Ureter (tissue), 1 donor: ENCODE measurements at regions not wholly inside any gene's neighbourhood (a gene's known extent, or its start where the extent isn't known, plus 50 kb on each side); places are given as distances from the start of the nearest gene placed in this dataset.

Source experiments
- DNase-seq: peaks from one replicate; pipeline ENCODE4 v3.0.0-alpha.2; 2020; ENCODE audit warnings: low spot score
- donor health status: DM: yes; HTN: yes; CAD: no.

DNA sequence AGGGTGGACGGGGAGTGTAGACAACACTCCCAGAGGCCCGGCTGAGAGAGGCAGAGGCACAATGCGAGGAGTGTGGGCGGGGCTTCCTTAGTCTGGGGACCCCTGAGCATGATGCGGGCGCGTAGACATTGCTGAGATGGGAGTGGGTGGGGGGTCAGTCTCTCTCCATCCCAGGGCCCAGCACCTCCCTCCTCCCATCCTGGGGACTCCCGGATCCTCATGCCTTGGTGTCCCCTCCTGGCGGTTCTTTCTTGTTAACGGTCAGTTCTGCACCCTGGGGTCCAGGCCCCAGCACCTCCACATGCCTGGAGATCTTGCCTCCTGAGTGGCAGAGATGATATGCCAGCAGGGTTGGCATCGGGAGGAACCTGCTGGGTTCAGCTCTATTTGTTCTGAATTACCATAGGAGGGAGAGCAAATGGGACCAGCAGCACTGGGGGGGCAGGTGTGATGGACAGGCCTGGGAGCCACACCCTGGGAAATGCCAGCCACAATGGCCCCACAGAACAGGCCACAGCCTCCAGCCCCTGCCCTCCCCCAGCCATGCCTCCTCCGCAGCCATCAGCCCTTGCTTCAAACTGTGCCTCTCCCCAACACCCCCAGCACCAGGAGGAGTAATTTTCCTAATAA is 55.7 kb downstream of the RTL6 start:
- no peak for DNase-seq

GRCh38 chr22:44441401-44442185 is 56.4 kb downstream of the RTL6 start:
- no peak for DNase-seq

DNA sequence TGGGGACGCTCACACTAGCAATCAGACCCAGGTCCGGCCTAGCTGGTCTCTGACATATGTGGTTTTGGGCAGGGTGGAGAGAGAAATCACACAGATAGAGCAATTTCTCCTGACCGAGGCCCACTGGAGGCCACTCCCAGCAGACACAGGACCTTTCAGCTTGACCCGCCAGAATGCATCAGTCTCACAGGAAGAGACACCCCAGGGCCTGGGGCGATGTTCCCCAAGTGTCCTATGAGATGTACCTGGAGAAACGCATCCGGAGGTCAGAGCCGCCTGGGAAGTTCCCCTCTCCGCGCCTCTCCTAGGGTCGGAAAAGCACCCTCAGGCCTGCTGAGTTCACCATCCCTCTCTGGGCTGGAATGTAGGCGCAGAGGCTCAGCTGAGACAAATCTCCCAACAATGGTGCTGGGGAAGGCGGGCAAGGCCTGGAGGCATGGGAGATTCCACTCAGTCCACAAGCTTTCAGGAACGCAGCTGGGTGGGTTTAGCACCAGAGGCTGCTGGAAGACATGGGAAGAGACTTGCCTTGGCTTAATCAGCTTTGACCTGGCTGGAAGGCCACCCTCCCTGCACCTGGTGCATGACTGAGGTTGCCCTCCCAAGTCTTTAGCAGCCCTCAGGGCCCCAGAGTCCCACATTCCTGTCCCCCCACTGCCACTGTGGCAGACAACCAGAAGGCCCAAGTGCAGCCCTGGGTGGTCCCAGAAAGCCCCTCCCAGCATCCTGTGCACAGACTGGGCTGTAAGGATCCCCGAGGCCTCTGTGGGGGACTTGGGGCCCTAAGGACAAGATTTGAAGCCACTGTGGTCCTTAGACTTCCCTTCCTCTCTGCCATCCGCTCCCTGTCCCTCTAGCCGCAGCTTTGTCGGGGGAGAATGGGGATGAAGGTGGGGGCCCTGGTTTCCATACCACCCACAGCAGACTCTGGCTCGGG is 57.5 kb downstream of the RTL6 start:
- DNase-seq, result no peak

- DNase-seq, result no peak
Observed at GRCh38 chr22:44439356-44440223, 58.4 kb downstream of the RTL6 start.

DNA sequence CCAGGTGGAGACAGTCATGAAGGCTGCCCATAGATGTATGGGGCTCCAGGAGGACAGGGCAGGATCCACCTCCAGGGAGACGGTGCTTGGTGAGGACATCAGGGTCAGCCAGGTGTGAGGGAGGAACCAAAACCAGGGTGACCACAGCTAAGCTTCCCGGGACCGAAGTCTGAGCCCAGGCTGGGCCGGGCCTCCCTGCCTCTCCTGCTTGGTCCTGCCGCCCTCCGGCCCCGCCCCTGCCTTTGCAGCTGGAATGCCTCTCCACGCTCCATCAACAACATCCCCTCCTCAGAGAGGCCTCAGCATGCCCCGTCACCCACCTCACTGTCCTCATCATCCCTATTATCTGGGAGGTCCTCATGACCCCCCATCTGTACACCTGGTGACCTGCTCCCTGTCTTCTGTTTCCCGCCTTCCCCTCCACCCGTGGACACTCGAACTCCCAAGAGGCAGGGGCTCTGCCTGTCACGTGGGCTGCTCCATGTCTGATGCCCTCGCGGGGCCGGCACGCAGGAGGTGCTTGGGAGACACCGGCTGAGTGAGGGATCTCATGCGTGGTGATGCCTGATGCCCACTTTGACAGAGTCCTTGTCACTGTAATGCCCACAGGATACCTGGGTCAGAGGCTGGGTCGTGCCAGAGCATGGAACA is 59.4 kb downstream of the RTL6 start:
- no peak for DNase-seq

- no peak for DNase-seq
Observed at GRCh38 chr22:44438056-44438455, 60.0 kb downstream of the RTL6 start.

- DNase-seq, result no peak
Observed at GRCh38 chr22:44437216-44438055, 60.6 kb downstream of the RTL6 start.

GRCh38 chr22:44436736-44437135 is 61.3 kb downstream of the RTL6 start:
- DNase-seq, result no peak

DNA sequence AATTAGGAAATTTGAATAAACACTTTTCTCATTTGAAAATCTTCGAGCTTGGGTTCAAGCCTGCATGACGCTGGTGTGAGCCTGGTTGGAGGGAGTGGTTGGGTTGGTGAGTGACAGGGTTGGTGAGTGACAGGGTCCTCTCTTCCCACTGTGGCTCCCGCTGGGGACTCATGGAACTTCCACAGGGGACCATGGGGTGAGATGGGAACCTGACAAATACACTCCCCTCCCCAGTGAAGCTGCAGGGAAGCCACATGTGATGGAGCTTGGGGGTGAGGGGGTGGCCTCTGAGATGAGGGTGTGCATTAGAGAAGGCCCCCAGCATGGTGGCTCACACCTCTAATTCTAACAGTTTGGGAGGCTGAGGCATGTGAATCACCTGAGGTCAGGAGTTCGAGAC is 66.8 kb downstream of the RTL6 start:
- DNase-seq, result no peak

DNA sequence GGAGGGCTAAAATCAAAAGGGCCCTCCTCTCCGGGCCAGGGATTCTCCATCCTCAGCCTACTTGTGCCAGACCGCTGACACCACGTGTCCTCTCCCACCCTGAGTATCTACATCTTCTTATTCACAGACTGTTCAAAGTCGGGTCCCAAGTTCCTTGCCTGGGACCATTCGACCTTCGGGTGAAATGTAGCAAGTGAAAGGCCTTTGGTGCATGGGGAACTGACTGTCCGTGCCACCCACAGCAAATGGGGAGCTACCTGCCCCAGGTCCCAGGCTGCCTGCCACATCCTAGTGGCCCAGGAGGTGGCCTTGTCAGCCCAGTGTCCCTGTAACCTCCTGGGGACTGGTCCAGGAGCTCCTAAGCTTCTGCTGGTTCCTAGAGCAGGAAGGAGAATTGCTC is 67.3 kb downstream of the RTL6 start:
- DNase-seq, result no peak

- DNase-seq, result no peak
Observed at GRCh38 chr22:44429941-44430587, 68.0 kb downstream of the RTL6 start.

GRCh38 chr22:44428941-44429830 is 68.8 kb downstream of the RTL6 start:
- no peak for DNase-seq

DNA sequence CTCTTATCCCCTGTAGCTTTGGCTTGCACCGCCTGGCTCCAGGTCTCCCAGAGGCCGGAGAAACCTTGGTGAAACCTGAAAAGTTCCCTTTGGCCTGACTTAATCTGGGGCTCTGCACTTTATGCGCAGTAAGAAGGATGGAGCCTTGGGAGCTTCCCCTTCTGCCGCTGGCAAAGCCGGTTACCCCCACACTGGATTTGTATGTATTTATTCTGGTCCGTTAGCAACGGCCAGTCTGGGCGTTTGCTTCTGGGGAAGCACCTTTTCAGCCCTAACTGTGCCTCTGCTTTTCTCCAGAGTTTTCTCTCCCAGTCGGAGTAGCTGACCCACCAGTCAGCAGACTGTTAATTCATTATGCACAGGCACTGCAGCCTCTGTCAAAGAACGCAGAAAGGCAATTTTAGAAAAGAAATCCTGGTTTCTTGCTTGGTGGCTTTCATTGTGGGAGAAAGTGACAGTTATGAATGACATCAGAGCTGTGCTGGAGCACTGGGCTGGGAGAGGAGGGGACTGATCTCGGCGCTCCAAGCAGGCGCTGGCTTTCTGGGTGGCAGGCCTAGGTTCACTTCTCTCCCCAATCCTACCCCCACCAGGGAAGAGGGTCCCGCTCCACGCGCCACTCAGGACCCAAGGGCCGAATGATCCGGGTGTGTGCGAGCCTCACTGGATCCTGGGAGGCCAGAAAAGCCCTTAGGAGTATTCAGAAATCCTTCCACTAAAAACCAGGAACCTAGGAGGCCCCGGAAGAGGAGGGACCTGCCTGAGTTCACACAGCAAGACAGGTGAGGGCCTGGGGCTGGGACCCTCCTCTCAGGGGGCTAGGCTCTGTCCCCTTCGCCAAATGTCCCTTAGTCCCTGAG is 70.2 kb downstream of the RTL6 start:
- no peak for DNase-seq

- no peak for DNase-seq
Observed at GRCh38 chr22:44426981-44427380, 71.1 kb downstream of the RTL6 start.

DNA sequence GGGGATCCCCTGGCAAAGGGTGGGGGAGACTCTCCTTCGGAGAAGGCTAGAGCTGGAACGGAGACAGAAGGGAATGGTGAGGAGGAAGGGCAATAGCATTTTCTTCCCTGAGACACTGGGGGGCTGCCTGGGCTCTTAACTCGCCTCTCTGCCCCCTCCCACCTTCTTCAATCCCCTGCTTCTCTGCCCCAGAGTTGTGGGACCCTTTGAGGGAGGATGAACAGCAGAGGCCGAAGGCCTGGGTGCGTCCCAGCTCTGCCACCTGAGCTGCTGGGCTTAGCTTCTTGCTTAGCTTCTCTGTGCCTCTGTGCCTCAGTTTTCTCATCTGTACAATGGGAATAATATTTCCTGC is 72.4 kb downstream of the RTL6 start:
- DNase-seq, result no peak

- DNase-seq, result no peak
Observed at GRCh38 chr22:44424867-44425693, 73.0 kb downstream of the RTL6 start.

DNA sequence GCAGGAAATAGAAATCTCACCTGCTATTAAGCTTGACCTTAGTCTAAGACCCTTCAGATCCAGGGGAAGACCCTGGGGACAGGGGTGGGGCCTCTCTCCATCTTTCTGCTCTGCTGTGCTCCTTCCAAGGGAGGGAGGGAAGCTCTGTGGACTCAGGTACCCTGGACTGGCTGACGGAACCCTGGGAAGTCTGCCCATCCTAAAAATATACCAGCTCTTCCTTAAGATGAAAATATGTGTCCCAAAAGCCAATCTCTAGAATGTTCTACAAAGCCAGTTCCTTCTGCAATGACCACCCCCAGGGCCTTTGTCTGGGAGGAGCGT is 73.7 kb downstream of the RTL6 start:
- DNase-seq, result no peak
